Endothelial cell of umbilical vein (primary cell): ENCODE measurements at regions not wholly inside any gene's neighbourhood (a gene's known extent, or its start where the extent isn't known, plus 50 kb on each side); places are given as distances from the start of the nearest gene placed in this dataset.

Experiments used
- BruUV-seq: library from RNA; stranded (reverse); fragments of 400-500 nt; replicated peaks from 2 replicates; lab custom pipeline; 2021; lab: Mats Ljungman, UMichigan
- CTCF ChIA-PET: fragments of 300-600, 350-600 bp; sonication (Branson Sonifier 250); formaldehyde crosslinking; loops from one replicate; lab custom pipeline; 2021; ENCODE audit warnings: antibody characterized with exemption, inconsistent platforms; lab: Charles Lee
- POLR2A ChIA-PET: fragments of 300-600, 350-600 bp; sonication (Branson Sonifier 250); formaldehyde crosslinking; loops from one replicate; lab custom pipeline; 2021; ENCODE audit warnings: antibody characterized with exemption, inconsistent platforms; lab: Charles Lee
- DNase-seq: peaks from one replicate; pipeline ENCODE4 v3.0.0-alpha.2; 2011; ENCODE audit warnings: low read depth, low spot score
- FAIRE-seq: peaks from 2 replicates; lab custom pipeline; 2011; peaks lifted over from hg19 to GRCh38; lab: Jason Lieb, UNC
- H2AFZ ChIP-seq: 2 replicates; pipeline ENCODE4 v1.6.0; 2012; ENCODE audit warnings: low read depth, low read length, control low read depth, inconsistent platforms
- H3K27ac ChIP-seq: 2 replicates; pipeline ENCODE4 v1.5.1; 2011; ENCODE audit warnings: low read depth, mild to moderate bottlenecking, control low read depth, low read length, moderate library complexity; ENCODE audit not compliant: insufficient read depth
- H3K27me3 ChIP-seq, 2 experiments: 2 replicates each; pipeline versions ENCODE4 v1.6.0 to v1.6.1; 2011; ENCODE audit warnings: low read length in 2 of 2, mixed read lengths in 1 of 2; ENCODE audit not compliant: control insufficient read depth in 2 of 2, insufficient read depth in 2 of 2
- H3K36me3 ChIP-seq, 2 experiments: 2 replicates in 1 of 2; 3 replicates in 1 of 2; pipeline ENCODE4 v1.5.1; 2011; ENCODE audit warnings: low read length in 2 of 2, mild to moderate bottlenecking in 1 of 2, moderate library complexity in 1 of 2; ENCODE audit not compliant: control insufficient read depth in 2 of 2, insufficient read depth in 2 of 2; ENCODE audit errors: extremely low read depth in 1 of 2
- H3K4me1 ChIP-seq: 3 replicates; pipeline ENCODE4 v1.5.1; 2011; ENCODE audit warnings: mild to moderate bottlenecking, low read length; ENCODE audit not compliant: control insufficient read depth, insufficient read depth; ENCODE audit errors: extremely low read depth
- H3K4me2 ChIP-seq: 2 replicates; pipeline ENCODE4 v1.6.1; 2011; ENCODE audit warnings: low read length, control low read depth, mixed read lengths; ENCODE audit not compliant: insufficient read depth
- H3K4me3 ChIP-seq, 3 experiments: fragments of 200-600 bp in 1 of 3; sonication (generic), shearing (Covaris generic) in 1 of 3; replicated peaks in 1 of 3; 2 replicates each; pipeline ENCODE4 v1.5.1; 2011 to 2016; ENCODE audit warnings: control low read depth in 3 of 3, low read length in 3 of 3, mild to moderate bottlenecking in 2 of 3, inconsistent platforms in 1 of 3, low read depth in 1 of 3, moderate library complexity in 1 of 3; ENCODE audit not compliant: insufficient read depth in 1 of 3
- H3K79me2 ChIP-seq: 2 replicates; pipeline ENCODE4 v1.6.0; 2012; ENCODE audit warnings: low read length, inconsistent platforms; ENCODE audit not compliant: control insufficient read depth, insufficient read depth
- H3K9ac ChIP-seq: replicated peaks from 2 replicates; pipeline ENCODE3; 2011; ENCODE audit warnings: low read length, control low read depth; ENCODE audit not compliant: insufficient read depth; ENCODE audit errors: extremely low read depth
- H3K9me1 ChIP-seq: replicated peaks from 3 replicates; pipeline ENCODE4 v1.6.0; 2011; ENCODE audit warnings: mild to moderate bottlenecking, low read length; ENCODE audit not compliant: control insufficient read depth, insufficient read depth; ENCODE audit errors: extremely low read depth
- H3K9me3 ChIP-seq: replicated peaks from 2 replicates; pipeline ENCODE4 v1.5.1; 2012; ENCODE audit warnings: low read length, inconsistent platforms; ENCODE audit not compliant: control insufficient read depth, insufficient read depth
- H4K20me1 ChIP-seq: replicated peaks from 2 replicates; pipeline ENCODE3; 2011; ENCODE audit warnings: mild to moderate bottlenecking, low read length; ENCODE audit not compliant: control insufficient read depth, insufficient read depth; ENCODE audit errors: extremely low read depth
- EZH2 ChIP-seq: IDR thresholded peaks from 2 replicates; pipeline ENCODE4 v1.6.1; 2012; ENCODE audit warnings: borderline replicate concordance, low read depth, mild to moderate bottlenecking, moderate library complexity, low read length, inconsistent platforms; ENCODE audit not compliant: severe bottlenecking
- FOS ChIP-seq: IDR thresholded peaks from 2 replicates; pipeline ENCODE4 v1.6.1; 2011; ENCODE audit warnings: mild to moderate bottlenecking, low read length, moderate library complexity, borderline replicate concordance; ENCODE audit not compliant: insufficient read depth
- GATA2 ChIP-seq: IDR thresholded peaks from 2 replicates; pipeline ENCODE4 v1.7.0; 2011; ENCODE audit warnings: low read depth, mild to moderate bottlenecking, moderate library complexity, mixed read lengths, low read length; ENCODE audit not compliant: insufficient read length, insufficient read depth
- JUN ChIP-seq: IDR thresholded peaks from 2 replicates; pipeline ENCODE4 v1.6.1; 2011; ENCODE audit warnings: borderline replicate concordance, low read depth; ENCODE audit not compliant: insufficient read length, insufficient read depth
- MYC ChIP-seq: IDR thresholded peaks from one replicate; pipeline ENCODE4 v1.6.1; 2011; ENCODE audit warnings: mild to moderate bottlenecking, low read depth, low read length
- POLR2A ChIP-seq: IDR thresholded peaks from 2 replicates; pipeline ENCODE4 v1.6.1; 2012; ENCODE audit warnings: low read depth, mild to moderate bottlenecking, control low read depth, low read length
- POLR2AphosphoS5 ChIP-seq: IDR thresholded peaks from 2 replicates; pipeline ENCODE4 v1.6.1; 2012; ENCODE audit warnings: low read depth, mild to moderate bottlenecking, control low read depth, low read length, moderate library complexity; ENCODE audit not compliant: insufficient read depth
- dilution Hi-C: fragments of 300-500 bp; cut with MboI; formaldehyde crosslinking; loops from one replicate; pipeline ENCODE4 v1.15.0; 2019; ENCODE audit warnings: low sequenced_read_pairs; ENCODE audit not compliant: extremely low pct_ligation_motif_present
- intact Hi-C: fragments of 100-400 bp; cut with micrococcal nuclease; formaldehyde crosslinking; loops from one replicate; pipeline ENCODE4 v1.10.0; 2022
- TF ChIP-seq, protein P1 (sequence below): IDR thresholded peaks from 2 replicates; pipeline ENCODE4 v1.6.1; 2011; ENCODE audit not compliant: insufficient read depth, insufficient read length
- TF ChIP-seq, protein P2 (sequence below), 2 donors: IDR thresholded peaks; 1 replicate in 1 of 2; 2 replicates in 1 of 2; pipeline ENCODE4 v1.5.1; 2011; ENCODE audit warnings: low read length in 2 of 2, mild to moderate bottlenecking in 2 of 2, moderate library complexity in 2 of 2, control low read depth in 1 of 2, inconsistent platforms in 1 of 2, low read depth in 1 of 2; ENCODE audit not compliant: insufficient read depth in 1 of 2; ENCODE audit errors: extremely low read depth in 1 of 2

DNA sequence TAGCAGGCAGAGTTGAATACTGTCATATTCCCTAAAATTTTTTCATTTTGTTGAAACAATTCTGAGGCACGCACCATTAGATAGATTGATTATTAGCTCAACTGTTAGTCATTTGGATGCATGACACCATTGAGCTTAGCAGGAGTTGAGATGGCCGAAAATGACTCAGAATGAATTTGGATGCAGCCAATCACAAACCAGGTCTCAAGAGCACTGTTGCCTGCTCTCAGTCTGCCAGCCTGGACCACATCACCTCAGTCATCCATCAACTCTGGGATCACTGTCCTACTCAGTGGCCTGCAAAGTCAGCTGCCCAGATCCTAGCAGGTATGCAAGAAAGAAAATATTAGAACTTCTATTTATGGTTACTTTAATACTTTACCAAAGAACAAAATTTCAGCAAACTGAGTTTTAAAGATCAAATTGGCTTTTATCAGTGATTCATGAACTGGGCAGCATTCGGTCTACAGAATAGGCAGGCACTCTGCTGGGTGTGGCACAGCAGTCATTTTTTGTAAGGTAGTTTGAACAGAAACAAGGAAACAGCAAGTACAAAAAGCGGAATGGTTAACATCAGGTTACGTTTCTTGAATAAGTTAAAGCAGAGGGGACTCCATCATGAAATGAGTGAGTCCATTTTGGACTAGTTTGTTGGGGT lies 152.7 kb upstream of the ARHGAP28 start:
- Histone ChIP-seq H3K4me2 (no peak overlapping the region), H2AFZ (no peak overlapping the region), H3K27me3 (no peaks in the 10 kb centered on the region), H3K9ac (no peak overlapping the region), H3K27ac (no peak overlapping the region), H4K20me1 (no peaks in the 10 kb centered on the region), H3K36me3 (no peaks in the 10 kb centered on the region), H3K4me1 (no peaks in the 10 kb centered on the region), H3K9me3 (no peaks in the 10 kb centered on the region), H3K79me2 (no peaks in the 10 kb centered on the region), H3K4me3 (no peak overlapping the region), H3K9me1 (no peaks in the 10 kb centered on the region)
- BruUV-seq, result no TSS peak
- intact Hi-C loops (no loop called here), dilution Hi-C loops (no loop called here)
- ChIA-PET POLR2A (no interaction called here), CTCF (no interaction called here)
- DNase-seq (no peak), FAIRE-seq (no peak)
- no peak for TF ChIP-seq POLR2AphosphoS5
- TF ChIP-seq, protein P1, sequence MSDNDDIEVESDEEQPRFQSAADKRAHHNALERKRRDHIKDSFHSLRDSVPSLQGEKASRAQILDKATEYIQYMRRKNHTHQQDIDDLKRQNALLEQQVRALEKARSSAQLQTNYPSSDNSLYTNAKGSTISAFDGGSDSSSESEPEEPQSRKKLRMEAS, result no peak
- no peak for TF ChIP-seq POLR2A
- TF ChIP-seq EZH2, result no peak
- no peak for TF ChIP-seq GATA2
- TF ChIP-seq FOS, result no peak
- TF ChIP-seq, protein P2, sequence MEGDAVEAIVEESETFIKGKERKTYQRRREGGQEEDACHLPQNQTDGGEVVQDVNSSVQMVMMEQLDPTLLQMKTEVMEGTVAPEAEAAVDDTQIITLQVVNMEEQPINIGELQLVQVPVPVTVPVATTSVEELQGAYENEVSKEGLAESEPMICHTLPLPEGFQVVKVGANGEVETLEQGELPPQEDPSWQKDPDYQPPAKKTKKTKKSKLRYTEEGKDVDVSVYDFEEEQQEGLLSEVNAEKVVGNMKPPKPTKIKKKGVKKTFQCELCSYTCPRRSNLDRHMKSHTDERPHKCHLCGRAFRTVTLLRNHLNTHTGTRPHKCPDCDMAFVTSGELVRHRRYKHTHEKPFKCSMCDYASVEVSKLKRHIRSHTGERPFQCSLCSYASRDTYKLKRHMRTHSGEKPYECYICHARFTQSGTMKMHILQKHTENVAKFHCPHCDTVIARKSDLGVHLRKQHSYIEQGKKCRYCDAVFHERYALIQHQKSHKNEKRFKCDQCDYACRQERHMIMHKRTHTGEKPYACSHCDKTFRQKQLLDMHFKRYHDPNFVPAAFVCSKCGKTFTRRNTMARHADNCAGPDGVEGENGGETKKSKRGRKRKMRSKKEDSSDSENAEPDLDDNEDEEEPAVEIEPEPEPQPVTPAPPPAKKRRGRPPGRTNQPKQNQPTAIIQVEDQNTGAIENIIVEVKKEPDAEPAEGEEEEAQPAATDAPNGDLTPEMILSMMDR (IDR thresholded peaks at IDR 0.05; ENCODE audit: extremely low read depth in 1 of 2, insufficient read depth in 1 of 2, low read depth in 1 of 2, low read length in 2 of 2), result no peak
- no peak for TF ChIP-seq JUN
- TF ChIP-seq MYC, result no peak
